Globus pallidus (tissue), 1 donor: ENCODE measurements at regions not wholly inside any gene's neighbourhood (a gene's known extent, or its start where the extent isn't known, plus 50 kb on each side); places are given as distances from the start of the nearest gene placed in this dataset.

ENCODE experiments used
- DNase-seq: peaks from one replicate; pipeline ENCODE4 v3.0.0-alpha.2; 2015; ENCODE audit warnings: low spot score

DNA sequence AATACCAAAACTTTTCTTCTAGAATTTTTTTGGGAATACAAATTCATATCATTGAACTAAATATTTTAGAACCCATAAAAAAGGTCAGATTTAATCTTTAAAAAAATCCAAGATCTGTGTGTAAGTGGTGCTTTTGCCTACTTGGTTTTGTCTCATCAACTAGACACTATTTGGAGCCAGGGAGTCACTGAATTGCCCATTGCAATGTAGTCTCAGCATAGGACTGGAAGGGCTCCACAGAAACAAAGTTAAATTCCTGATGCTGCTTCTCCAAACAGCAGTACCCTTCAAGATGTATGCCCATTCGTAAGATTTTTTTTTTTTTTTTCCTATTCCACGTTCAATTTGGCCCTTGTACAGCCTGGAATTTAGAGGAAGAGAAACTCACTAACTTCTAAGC lies 208.0 kb upstream of the MPDZ start:
- DNase-seq: no peak

DNA sequence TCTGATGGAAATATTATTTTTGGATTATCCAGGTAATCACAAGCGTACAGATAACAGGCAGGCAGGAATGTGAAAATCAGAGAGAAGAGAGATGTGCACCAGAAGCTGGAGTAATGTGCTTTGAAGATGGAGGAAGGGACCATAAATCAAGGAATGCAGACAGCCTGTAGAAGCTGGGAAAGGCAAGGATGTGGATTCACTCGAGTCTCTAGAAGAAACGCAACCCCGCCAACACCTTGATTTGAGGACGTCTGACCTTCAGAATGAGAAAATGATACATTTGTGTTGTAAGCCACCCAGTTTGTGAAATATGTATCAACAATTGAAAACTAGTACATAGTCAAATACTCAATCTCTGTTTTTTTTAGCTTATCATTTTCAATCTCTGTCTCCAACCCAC lies 207.6 kb upstream of the MPDZ start:
- DNase-seq: no peak

DNA sequence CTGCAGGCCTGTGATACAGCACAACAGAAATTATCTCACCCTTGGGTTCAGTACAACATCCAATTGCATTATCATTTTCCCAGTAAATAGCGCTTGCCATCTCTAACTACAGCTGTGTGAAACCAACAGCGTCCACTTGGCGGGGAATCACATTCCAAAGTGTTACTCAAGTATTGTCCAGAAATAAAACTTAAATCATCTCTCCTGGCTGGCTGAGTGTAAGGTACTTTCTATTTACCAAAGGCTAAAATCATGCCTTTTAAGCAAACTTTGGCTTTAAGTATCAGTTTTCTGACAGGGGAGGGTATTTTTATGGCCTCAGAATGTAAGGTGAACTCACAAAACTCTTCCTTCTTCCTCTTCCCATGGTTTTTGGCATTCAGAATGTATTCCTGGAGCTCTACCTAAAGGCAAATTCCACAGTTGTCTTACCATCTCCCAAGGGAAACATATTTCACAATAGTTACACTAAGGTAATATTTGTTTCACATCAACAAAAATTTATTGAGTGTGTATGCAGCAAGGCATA lies 205.6 kb upstream of the MPDZ start:
- DNase-seq: no peak

DNA sequence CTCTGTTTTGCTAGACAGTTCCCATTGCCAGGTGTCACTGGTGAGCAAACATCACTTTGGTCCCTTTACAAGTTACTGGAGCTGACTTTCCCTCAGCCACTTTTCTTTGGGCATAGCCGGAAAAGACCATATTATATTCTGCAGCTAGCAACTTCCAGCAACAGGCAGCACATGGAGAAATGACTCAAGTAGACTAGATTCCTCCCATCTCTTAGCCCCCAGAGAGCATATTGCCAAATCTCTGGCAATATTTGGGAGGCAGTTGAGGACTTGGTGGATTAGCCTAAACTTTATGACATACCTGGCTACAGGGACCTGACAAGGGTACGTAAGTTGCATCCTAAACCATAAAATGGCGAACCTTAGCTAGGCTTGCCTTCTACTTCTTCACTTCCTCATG lies 204.7 kb upstream of the MPDZ start:
- DNase-seq: no peak

DNA sequence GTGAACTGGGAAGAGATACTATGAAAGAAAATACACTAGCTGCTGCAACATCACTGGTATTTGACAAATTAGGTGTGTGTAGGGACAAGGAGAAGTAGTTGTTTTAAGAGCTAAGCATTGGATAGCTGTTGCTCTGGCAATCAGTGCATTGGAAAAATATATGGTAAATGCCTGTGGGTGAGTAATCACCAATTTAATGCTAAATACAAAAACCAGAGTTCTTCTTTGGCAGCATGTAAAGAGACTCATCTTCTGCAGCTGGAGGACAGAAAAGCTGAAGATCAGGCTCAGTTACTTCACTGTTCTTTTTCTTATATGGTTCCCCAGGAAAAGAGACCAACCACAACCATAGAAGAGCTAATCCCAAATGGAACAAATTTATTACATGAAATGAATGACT lies 201.8 kb upstream of the MPDZ start:
- DNase-seq: no peak

DNA sequence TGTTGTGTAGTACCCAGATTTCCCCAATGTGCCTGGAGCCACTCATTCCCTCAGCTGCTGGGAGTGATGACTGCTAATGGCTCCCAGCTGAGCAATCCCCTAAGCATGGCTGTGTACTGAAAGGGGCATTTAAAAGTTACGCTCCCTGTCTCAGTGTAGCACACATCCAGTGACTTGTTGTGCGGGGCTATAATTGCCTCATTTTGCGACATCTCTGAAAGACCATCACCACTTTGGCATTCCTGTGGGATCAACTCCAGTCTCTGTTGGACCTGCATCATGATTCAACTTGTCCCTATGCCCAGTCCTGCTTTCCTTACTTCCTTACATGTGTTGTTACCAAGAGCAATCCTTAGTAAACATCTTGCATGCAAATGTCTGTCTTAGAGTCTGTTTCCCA lies 201.2 kb upstream of the MPDZ start:
- DNase-seq: peak; percentile 6

DNA sequence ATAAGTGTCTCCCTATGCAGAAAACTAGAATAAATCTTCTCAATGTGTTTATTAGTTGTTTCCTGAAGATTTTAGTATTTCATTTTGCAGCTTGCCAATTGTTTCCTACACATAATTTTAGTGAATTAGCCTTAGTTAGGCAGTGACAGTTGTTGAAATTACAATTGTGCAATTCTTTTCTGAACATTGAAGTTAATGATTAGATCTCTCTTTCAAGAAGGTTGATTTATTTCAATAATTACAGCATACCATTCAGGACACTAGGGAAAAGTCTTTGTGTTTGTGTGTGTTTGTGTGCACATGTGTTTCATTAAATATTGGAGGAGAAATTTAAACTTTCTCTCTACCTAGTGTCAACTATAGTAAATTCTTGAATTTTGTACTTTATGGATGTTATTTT lies 199.6 kb upstream of the MPDZ start:
- DNase-seq: no peak

DNA sequence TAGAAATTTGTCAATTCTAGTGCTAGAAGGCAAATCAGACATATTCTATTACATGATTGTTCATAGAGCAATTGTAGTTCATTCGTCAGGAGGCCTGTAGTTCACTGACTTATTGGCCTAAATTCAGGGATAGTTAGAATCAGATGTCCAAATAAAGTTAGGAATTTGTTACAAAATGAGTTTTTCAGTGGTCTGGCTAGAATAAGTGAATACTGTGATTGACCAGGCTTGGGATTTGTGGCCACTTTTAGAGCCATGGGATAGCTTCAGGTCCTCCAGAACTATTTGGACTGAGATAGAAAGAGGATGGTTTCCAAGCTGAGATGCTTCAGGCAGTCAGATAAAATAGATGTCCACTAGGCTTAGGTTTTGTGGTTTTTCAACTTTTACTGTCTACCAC lies 199.1 kb upstream of the MPDZ start:
- no peak for DNase-seq

DNA sequence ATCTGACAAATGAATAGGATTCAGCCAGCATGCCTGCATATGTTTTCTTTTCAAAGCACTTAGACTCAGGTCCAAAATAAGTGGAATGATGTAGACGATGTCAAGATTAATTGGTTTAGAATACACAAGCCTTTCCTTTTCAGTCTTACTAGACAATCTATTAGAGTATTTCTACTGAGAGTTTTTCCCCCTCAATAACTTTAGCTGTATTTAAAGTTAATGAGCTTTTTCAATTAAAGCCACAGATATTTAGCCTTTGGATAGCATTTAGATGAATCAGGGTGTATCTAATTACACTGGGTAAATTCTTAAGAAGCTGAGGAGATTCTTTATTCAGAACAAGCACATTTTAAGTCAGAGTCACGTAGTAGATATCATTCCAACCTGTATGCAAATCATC lies 198.7 kb upstream of the MPDZ start:
- DNase-seq: no peak

DNA sequence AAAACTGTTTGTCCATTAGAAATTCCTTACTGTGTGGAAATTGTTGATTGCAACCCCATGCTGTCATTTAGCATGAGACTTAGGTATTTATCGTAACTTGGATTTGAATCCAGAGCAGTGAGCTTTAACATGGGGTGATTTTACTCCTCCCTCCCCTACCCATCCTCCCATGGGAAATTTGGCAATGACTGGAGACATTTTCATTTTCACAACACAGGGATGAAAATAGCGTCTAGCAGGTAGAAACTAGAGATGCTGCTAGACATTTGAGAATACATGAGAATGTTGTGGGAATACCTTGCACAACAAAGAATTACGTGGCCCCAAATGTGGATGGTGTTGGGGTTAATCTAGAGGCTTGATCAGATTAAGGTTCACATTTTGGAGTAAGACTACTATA lies 191.3 kb upstream of the MPDZ start:
- no peak for DNase-seq

DNA sequence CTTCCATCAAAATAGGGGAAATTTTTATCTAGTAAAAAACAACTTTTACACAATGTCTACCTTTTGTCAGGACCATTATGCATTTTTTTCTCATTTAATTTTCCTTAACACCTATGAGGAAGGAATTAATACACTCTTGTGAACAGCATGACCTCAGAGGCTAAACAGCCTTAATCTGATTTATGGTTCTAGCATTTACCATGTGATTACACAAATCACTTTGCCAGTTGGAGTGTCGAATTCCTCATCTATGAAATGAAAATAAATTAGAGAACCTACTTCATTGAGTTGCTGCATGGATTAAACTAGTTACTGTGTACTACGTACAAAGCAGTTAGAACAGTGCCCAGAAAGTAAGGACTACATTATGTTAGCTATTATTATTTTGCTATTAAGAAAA lies 187.7 kb upstream of the MPDZ start:
- no peak for DNase-seq

DNA sequence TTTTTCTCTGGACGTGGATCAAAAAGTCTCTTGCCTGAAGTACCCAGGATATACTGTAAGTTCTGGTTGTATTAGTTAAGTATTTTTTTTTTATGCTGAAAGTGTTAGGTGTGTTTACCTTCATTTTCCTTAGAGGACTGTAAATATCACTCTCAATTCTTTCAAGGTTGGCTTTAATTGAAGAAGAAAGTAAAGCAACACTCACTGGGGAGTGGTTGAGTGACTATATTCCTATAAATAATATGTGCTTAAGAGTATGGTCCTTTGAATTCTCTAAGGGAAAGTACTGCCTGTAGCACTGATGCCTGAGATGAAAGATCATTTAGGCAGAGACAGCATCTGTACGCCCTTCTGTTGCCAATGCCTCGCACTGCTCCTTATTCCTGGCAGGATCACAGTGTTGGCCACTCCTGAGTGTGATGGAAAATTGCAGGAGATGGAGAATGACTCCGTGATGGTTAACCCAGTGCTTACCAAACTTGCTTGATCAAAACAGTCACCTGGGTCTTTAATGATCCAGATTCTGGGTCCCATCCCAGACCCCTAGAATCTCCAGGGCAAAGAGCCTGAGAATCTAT lies 182.0 kb upstream of the MPDZ start:
- no peak for DNase-seq

DNA sequence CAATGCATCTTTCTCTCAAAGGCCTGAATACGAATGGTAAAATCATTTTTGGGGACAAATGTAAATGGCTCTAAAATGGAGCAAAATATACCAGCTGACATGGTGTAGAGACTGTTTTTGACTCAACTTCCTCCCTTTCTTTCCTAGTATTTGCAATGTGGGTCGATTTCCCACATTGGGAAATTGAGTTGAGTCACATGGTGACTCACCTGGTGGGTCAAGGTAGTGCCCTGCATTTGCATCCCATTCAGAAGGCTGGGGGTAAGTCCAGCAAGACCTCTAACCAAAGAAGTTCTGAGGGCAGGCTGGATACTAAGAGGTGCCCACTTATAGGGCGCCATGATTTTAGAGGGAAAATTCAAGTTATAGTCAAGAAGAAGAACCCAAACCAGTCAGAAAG lies 179.6 kb upstream of the MPDZ start:
- no peak for DNase-seq

DNA sequence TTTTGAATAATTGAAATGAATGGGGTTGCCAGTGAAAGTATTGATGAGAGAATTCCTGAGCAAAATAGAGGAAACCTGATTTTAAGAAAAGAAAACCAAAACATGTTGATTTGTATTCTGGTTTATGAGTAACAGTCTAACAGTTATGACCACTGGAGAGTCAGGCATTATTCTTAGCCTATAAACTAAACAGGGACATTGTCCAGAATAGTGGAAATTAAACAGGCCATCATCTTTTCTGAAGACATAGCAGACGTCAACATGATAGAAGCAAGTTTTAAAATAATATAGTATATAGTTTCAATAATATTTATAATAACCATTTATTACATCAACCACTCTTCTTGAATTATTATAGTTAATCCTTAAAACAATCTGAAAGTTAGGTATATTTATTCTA lies 178.3 kb upstream of the MPDZ start:
- DNase-seq: no peak

DNA sequence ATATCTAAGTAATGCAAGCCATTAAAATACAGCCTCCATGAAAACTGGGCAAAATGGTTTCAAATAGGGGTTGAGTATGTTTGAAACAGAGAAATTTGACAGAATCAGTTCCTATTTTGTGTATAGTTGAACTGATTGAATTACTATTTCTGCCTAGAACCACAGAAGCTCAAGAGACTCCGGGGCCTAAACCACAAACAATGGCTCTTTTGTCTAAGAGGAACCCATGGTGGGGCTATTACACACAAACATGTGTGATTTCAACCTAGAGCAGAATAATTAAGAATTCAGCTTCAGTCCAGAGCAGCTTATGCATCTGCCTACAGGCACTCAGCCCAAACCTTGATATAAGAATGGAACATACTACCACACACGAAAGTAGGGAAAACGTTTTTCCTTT lies 171.2 kb upstream of the MPDZ start:
- peak; percentile 81 for DNase-seq

DNA sequence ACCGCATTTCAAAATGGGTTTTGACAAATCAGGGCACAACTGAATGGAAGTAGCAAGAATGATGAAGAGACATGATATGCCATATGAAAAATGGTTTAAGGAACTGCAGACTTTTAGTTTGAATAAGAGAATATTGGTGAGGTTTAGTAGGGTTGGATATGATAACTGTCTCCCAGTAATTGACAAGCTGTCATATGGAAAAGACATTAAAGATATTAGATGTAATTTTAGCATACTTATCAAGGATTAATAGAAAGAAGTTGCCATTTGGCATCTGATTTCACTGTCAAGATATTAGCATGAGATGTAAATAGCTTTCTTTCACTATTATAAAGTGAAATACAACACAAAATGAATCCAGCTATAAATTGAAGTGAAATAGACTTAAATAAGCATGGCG lies 169.0 kb upstream of the MPDZ start:
- DNase-seq: no peak

DNA sequence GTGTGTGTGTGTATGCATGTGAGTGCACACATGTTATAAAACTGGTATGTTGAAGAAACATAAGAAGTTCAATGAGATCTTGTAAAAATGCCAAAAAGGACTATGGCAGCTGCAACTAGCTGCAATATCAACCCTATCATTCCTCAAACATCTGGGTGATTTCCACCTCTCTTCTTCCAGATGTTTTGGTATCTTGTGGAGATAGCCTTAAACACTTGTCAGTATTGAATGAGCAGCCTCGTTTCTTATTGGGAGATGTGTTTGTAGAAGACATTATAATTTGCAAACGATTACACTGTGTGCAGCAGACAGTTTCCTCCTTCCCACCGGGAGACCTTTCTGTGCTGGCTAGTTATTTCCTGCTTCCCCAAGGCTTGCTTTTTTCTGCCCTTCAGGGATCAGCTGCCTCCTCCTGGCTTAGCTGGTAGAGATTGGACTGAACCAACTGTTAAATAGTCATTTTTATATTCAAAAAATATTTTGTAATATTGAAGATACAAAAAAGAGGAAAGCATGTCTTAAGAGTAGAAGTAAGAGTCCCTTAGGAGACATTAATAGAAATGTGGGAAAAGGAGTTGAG lies 168.4 kb upstream of the MPDZ start:
- DNase-seq: no peak

DNA sequence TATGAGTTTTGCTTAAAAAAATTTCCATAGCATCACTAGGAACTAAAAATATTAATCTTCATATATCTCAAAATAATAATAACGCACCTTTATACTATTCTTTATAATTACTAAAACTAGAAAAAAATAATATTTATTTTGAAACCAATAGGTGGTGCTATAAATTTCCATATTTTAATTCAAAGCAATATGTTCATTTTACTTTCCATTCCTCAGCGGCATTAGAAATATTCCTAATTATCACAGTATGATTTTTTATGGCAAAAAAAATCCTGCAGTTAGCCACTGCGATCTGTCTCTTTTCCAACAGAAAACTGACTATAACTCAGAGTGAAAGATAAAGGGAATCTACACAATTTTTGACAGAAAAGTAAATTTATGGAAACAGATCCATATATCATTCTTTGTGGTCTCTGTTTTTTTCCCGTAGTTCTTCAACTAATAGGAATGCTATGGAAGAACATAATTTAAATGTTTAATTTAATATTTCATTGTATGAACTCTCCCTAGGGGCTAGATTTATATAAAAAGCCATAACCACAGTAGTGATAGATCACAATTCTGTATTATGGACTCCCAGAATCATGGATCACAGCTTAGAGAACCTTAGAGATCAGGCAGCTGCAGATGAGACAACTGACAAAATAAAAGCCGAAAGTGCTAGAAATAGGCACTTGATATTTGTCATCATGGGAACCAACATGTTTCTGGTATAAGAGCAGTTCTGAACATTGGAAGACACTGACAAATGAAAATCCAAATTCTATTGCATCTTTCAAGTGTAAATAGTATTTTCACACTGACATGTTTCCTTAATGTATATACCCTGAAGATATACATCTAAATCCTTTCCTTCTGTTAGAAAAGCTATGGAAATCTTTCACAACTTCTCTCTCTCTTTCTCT lies 167.7 kb upstream of the MPDZ start:
- DNase-seq: no peak

DNA sequence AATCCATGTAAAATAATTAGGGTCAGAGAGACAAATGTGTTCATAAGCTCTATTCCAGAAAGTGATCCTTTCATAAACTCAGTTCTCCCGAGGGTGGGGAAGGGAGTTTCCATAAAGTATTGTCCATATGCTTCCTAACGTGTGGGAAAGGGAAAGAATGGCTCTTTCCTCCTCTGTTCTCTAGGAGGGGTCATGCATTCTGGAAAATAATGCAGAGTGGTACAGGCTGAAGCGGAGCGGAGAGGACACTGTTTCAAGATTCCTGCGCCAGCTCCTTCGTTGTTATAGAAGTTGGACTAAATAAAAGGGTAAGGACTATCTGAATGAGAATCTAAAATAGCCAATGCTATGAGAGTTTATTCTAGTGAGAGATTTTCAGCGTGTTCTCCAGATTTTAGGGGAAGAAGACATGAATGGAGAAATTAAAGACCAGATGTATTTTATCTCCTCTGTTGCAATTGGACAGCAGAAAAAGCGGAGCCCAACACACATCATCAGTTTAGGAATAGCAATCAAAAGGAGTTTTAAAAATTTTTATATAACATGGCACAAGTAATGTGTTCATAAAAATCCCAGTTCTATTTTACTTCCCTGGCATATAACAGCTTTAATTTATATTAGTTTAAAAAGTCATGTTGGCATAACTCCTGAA lies 166.9 kb upstream of the MPDZ start:
- no peak for DNase-seq

DNA sequence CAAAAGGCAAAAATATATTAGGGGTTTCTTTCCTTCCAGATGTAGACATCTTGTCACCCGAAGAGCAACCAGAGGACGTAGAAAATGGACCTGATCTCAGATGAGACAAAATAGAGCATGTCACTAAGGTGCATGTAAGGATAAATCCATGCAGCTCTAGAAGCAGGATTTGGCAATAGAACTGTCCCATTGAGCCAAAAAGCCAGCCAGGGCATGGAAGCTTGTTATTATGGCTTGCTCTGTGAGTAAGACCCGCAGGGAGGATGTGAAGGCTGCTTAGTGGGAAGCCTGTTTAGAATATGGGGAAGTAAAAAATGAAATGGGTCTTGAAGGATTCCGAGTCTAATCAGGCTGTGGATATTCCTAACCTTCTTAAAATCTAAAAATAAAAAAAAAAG lies 165.6 kb upstream of the MPDZ start:
- DNase-seq: peak; percentile 60

DNA sequence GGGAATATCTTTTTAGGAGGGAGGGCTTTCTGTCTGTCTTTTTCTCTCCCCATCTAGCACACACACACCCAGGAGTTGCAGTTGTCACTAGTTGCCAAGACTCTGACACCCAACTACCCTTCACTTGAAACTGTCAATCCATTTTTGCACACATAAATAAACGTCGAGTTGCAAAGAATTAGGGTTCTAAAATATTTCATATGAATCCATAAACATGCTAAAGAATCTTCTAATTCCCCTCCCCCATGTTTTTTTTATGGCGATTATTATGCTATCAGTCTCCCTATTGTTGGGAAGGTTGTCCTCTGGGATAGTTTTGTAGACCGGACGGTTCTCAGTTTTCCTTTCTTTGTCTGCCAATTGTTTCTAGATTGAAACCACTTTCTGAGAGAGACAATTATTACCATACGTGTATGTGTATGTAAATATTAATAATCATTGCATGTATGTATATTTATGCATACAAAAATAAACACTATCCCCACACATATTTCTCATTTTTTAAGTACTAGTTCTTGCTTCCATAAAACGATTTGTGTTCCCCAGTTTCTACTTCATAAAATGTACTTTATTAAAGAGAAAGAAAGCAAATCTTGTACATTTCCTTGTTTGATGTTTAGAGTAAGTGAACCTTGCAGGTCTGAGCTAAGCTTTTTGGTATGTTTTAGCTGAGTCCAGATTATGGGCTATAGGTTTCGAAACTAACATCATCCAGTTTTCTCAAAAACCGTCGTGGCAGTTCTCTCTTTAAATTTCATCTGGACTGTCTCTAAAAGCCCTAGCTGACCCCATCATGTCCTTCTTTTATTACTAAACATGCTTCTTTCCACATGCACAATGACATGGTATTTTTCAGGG lies 165.0 kb upstream of the MPDZ start:
- DNase-seq: peak; percentile 39
